Epithelial cell of esophagus (primary cell): ENCODE measurements at regions not wholly inside any gene's neighbourhood (a gene's known extent, or its start where the extent isn't known, plus 50 kb on each side); places are given as distances from the start of the nearest gene placed in this dataset.

Experiments used
- DNase-seq: peaks from one replicate; pipeline ENCODE4 v3.0.0; 2010; ENCODE audit warnings: low read depth
- H3K4me3 ChIP-seq: 2 replicates; pipeline ENCODE4 v1.5.1; 2011; ENCODE audit warnings: mild to moderate bottlenecking, low read length, control low read depth
- TF ChIP-seq, protein P1 (sequence below): IDR thresholded peaks from 2 replicates; pipeline ENCODE4 v1.5.1; 2011; ENCODE audit warnings: low read depth, mild to moderate bottlenecking, low read length, control low read depth, inconsistent platforms; ENCODE audit not compliant: insufficient read depth; ENCODE audit errors: missing control alignments

- DNase-seq = peak; percentile 78
- TF ChIP-seq, protein P1, sequence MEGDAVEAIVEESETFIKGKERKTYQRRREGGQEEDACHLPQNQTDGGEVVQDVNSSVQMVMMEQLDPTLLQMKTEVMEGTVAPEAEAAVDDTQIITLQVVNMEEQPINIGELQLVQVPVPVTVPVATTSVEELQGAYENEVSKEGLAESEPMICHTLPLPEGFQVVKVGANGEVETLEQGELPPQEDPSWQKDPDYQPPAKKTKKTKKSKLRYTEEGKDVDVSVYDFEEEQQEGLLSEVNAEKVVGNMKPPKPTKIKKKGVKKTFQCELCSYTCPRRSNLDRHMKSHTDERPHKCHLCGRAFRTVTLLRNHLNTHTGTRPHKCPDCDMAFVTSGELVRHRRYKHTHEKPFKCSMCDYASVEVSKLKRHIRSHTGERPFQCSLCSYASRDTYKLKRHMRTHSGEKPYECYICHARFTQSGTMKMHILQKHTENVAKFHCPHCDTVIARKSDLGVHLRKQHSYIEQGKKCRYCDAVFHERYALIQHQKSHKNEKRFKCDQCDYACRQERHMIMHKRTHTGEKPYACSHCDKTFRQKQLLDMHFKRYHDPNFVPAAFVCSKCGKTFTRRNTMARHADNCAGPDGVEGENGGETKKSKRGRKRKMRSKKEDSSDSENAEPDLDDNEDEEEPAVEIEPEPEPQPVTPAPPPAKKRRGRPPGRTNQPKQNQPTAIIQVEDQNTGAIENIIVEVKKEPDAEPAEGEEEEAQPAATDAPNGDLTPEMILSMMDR = no peak
- H3K4me3 ChIP-seq = no peak overlapping the region
These were observed 83.1 kb downstream of the OR5AK2 start for GRCh38 chr11:57071829-57072228.

- peak; percentile 98 for DNase-seq
- H3K4me3 ChIP-seq = no peak overlapping the region
- TF ChIP-seq, protein P1 = no peak
These were observed 83.9 kb downstream of the OR5AK2 start for GRCh38 chr11:57072640-57073039.

- no peak for DNase-seq
- TF ChIP-seq, protein P1 = no peak
- H3K4me3 ChIP-seq = no peak overlapping the region
These were observed 84.4 kb downstream of the OR5AK2 start for GRCh38 chr11:57073128-57073527.

GRCh38 chr11:57081356-57081755, 92.6 kb downstream of the OR5AK2 start:
- TF ChIP-seq, protein P1 = no peak
- DNase-seq = peak; percentile 46
- no peak overlapping the region for H3K4me3 ChIP-seq

DNA sequence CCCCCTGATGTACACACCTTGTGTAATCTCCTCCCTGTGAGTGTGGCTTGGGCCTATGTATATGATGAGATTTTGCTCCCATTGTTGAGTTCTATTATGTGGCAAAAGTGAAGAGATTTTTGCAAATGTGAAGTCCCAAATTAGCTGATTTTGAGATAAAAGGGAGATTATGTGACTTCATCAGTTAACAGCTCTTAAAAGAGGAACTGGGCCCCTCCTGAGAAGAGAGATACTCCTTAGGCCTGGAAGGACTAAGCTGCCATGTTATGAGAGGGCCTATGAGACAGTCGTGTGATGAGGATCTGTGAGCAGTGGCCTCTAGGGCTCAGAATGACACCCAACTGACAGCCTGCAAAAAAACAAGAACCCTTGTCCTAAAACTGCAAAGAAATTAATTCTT, 93.4 kb downstream of the OR5AK2 start:
- TF ChIP-seq, protein P1 = no peak
- no peak overlapping the region for H3K4me3 ChIP-seq
- no peak for DNase-seq

DNA sequence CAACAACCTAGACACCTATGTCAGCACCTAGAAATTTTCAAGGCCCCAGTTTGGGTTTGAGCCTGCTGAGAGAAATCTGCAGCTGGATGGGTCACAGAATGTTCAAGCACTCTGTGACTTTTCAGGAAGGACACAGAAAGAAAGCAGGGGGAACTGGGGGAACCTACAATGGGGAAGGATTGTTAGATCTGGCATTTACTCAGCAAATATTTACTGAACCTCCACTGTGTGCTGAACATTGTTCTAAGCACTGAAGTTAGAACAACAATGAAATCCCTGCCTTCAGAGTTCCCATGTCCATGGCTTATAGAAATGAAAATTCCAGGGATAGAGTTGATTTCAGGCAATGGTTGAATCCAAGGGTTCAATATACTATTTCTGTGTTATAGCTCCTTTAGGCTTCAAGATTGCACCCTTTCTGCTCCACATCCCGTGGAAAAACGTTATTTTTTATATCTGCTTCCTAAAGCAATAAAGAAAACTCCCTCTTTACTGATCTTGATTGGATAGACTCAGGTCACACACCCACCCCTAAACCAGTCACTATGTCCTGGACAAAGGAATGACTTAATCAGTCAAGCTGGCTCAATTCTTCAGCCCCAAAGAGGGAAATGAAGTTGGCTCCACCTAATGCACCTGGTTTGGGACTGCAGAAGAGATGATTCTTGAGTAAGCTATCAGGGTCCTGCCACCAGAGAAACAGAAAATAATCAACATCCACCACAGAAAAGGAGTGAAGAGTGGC, 95.1 kb downstream of the OR5AK2 start:
- no peak overlapping the region for H3K4me3 ChIP-seq
- TF ChIP-seq, protein P1 = no peak
- DNase-seq = no peak

DNA sequence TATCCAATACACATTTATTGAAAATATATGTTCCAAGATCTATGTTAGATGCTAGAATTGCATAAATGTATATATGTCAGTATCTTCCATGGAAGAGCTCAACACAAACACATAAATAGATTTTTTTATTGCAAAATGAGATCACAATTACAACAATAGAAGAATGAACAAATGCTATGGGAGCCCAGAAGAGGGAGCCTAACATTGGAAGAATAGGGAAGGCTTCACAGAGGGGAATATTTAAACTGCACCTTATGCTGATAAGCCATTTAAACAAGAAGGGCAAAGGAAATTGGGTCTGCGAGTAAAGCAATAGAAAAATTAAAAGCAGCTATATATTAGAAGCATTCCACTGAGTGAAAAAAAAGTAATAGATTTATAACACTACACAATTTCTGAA, 96.1 kb upstream of the LRRC55 start:
- no peak for DNase-seq
- no peak overlapping the region for H3K4me3 ChIP-seq
- TF ChIP-seq, protein P1 = peak; percentile 31
